GM12878 (cell line): ENCODE measurements at regions not wholly inside any gene's neighbourhood (a gene's known extent, or its start where the extent isn't known, plus 50 kb on each side); places are given as distances from the start of the nearest gene placed in this dataset.

Experiments
- CTCF ChIP-seq, 3 experiments: IDR thresholded peaks in 2 of 3; conservative IDR thresholded peaks in 1 of 3; 2 replicates each; pipeline ENCODE4 v1.5.1; 2011; ENCODE audit warnings: low read depth in 3 of 3, low read length in 3 of 3, mild to moderate bottlenecking in 3 of 3, control low read depth in 2 of 3, moderate library complexity in 2 of 3, inconsistent platforms in 1 of 3, mixed read lengths in 1 of 3; ENCODE audit not compliant: control insufficient read depth in 2 of 3, insufficient read depth in 1 of 3; ENCODE audit errors: extremely low read depth in 1 of 3
- EP300 ChIP-seq, 2 experiments: fragments of 150-350 bp in 1 of 2; IDR thresholded peaks; 2 replicates each; pipeline ENCODE4 v1.6.1; 2011 to 2012; ENCODE audit warnings: low read depth in 2 of 2, low read length in 2 of 2, borderline replicate concordance in 1 of 2, improper control_type of control experiment in 1 of 2, inconsistent platforms in 1 of 2; ENCODE audit not compliant: control insufficient read depth in 1 of 2
- JUND ChIP-seq: IDR thresholded peaks from 2 replicates; pipeline ENCODE4 v1.6.1; 2012; ENCODE audit warnings: low read depth, mild to moderate bottlenecking, low read length, improper control_type of control experiment, moderate library complexity
- NR2C1 ChIP-seq: fragments of 450-650 bp; IDR thresholded peaks from 2 replicates; pipeline ENCODE4 v1.6.1; 2017; ENCODE audit warnings: antibody characterized with exemption, mild to moderate bottlenecking, moderate library complexity
- POLR2AphosphoS5 ChIP-seq: IDR thresholded peaks from 2 replicates; pipeline ENCODE4 v1.6.1; 2011; ENCODE audit warnings: mild to moderate bottlenecking, low read length, inconsistent platforms
- RAD21 ChIP-seq: IDR thresholded peaks from 2 replicates; pipeline ENCODE4 v1.6.1; 2011; ENCODE audit warnings: mild to moderate bottlenecking, low read depth, low read length, moderate library complexity; ENCODE audit not compliant: insufficient read depth
- SRF ChIP-seq, 2 experiments: IDR thresholded peaks; 2 replicates each; pipeline ENCODE4 v1.6.1; 2011; ENCODE audit warnings: low read depth in 2 of 2, low read length in 2 of 2, mild to moderate bottlenecking in 1 of 2, moderate library complexity in 1 of 2
- TAF1 ChIP-seq: IDR thresholded peaks from 2 replicates; pipeline ENCODE4 v1.6.1; 2011; ENCODE audit warnings: mild to moderate bottlenecking, low read depth, low read length, borderline replicate concordance
- TCF7 ChIP-seq: IDR thresholded peaks from 2 replicates; pipeline ENCODE4 v1.6.1; 2014; ENCODE audit warnings: antibody characterized with exemption, borderline replicate concordance
- USF1 ChIP-seq: IDR thresholded peaks from 2 replicates; pipeline ENCODE4 v1.6.1; 2011; ENCODE audit warnings: borderline replicate concordance, low read depth, mild to moderate bottlenecking, moderate library complexity, mixed read lengths, low read length; ENCODE audit not compliant: insufficient read depth; ENCODE audit errors: extremely low read length

GRCh38 chr20:60144404-60144803, 186.2 kb downstream of the CDH26 start:
- TF ChIP-seq CTCF (IDR thresholded peaks at IDR 0.05 in 2 of 3, conservative IDR thresholded peaks at IDR 0.05 in 1 of 3; ENCODE audit: control insufficient read depth in 2 of 3, extremely low read depth in 1 of 3, insufficient read depth in 1 of 3, low read depth in 3 of 3, low read length in 3 of 3) (no peak), EP300 (IDR thresholded peaks at IDR 0.05; ENCODE audit: borderline replicate concordance in 1 of 2, control insufficient read depth in 1 of 2, low read depth in 2 of 2, low read length in 2 of 2) (no peak), USF1 (no peak), JUND (no peak), NR2C1 (no peak), RAD21 (no peak), POLR2AphosphoS5 (no peak), TCF7 (no peak), SRF (IDR thresholded peaks at IDR 0.05; ENCODE audit: low read depth in 2 of 2, low read length in 2 of 2) (no peak), TAF1 (no peak)
